Fibroblast of villous mesenchyme (primary cell): ENCODE measurements at regions not wholly inside any gene's neighbourhood (a gene's known extent, or its start where the extent isn't known, plus 50 kb on each side); places are given as distances from the start of the nearest gene placed in this dataset.

Experiments used
- DNase-seq: peaks from one replicate; pipeline ENCODE4 v3.0.0-alpha.2; 2010; ENCODE audit warnings: low read depth
- H3K4me3 ChIP-seq: 2 replicates; pipeline ENCODE4 v1.5.1; 2011; ENCODE audit warnings: low read depth, mild to moderate bottlenecking, low read length
- TF ChIP-seq, protein P1 (sequence below): IDR thresholded peaks from 2 replicates; pipeline ENCODE4 v1.5.1; 2012; ENCODE audit warnings: low read depth, mild to moderate bottlenecking, low read length; ENCODE audit not compliant: insufficient read depth

DNA sequence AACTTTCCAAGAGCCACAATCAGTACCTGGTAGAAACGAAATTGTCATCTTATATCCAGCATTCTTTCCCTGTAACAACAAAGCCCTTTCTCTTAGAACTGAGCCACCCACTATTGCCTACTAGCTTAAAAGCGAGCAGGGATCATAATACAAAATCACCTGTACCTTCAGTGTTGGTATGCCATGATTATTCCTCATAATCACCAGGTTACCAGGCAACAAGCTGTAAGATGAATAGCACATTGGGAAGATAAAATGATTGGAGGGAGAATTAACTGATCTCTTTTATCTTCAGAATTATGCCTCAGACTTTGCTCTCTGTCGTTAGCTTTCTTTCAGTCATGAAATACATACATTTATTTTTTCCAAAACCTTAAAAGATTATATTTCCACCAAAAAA is 345.6 kb downstream of the PRELID2 start:
- H3K4me3 ChIP-seq, result no peak overlapping the region
- TF ChIP-seq, protein P1, sequence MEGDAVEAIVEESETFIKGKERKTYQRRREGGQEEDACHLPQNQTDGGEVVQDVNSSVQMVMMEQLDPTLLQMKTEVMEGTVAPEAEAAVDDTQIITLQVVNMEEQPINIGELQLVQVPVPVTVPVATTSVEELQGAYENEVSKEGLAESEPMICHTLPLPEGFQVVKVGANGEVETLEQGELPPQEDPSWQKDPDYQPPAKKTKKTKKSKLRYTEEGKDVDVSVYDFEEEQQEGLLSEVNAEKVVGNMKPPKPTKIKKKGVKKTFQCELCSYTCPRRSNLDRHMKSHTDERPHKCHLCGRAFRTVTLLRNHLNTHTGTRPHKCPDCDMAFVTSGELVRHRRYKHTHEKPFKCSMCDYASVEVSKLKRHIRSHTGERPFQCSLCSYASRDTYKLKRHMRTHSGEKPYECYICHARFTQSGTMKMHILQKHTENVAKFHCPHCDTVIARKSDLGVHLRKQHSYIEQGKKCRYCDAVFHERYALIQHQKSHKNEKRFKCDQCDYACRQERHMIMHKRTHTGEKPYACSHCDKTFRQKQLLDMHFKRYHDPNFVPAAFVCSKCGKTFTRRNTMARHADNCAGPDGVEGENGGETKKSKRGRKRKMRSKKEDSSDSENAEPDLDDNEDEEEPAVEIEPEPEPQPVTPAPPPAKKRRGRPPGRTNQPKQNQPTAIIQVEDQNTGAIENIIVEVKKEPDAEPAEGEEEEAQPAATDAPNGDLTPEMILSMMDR, result no peak
- no peak for DNase-seq

DNA sequence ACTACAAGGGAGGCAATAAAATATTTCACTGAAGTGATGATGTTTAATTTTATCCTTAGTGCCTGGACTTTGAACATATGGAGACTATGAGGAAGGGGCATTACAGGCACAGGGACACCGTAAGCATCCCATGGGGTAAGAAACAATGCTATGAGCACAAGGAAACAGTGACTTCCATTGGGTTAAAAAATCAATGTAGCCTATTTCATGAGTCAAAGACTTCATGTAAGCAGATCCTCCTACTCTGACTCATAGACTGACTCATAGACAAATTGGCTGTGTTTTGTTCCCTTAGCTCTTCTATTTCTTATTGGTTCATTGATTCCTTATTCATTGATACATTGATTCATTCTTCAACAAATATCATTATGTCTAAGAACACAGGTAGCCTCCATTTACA is 351.0 kb downstream of the PRELID2 start:
- peak; percentile 62 for DNase-seq
- TF ChIP-seq, protein P1, result no peak
- H3K4me3 ChIP-seq, result no peak overlapping the region

DNA sequence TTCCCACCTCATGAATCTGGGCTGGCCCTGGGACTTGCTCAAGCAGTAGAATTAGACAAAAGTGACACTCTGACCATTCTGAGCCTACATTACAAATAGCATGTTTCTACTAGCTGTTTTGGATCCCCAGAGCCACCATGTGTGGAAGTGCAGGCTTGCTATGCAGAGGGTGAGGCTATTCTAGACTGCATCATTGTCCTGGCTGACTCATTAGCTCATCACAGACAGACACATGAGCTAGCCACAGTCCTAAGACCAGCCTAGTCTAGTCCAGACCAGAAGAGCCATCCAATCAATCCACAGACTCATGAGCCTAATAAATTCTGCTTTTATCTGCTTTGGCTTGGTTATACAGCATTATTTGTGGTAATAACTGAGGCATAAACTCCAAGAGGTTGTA is 351.9 kb downstream of the PRELID2 start:
- TF ChIP-seq, protein P1, result no peak
- H3K4me3 ChIP-seq, result no peak overlapping the region
- DNase-seq, result peak; percentile 42

DNA sequence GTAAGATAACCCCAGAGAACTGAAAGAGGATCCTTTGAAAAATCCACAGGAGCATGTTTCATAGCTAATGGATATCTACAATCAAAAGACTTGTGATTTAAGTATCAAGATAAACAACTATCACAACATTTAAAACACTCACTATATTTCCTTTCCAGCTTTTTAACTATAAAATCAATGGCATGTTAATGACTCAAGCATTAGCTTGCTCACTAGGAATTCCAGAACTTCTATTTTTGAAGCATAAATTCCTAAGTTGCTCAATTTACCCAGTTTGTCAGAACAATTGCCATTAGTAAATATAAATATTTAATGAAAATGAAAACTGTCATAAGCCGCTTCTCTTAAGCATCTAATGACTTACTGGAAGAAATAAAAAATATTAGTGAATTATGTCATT is 355.3 kb downstream of the PRELID2 start:
- DNase-seq, result peak; percentile 14
- H3K4me3 ChIP-seq, result no peak overlapping the region
- TF ChIP-seq, protein P1, result no peak

DNA sequence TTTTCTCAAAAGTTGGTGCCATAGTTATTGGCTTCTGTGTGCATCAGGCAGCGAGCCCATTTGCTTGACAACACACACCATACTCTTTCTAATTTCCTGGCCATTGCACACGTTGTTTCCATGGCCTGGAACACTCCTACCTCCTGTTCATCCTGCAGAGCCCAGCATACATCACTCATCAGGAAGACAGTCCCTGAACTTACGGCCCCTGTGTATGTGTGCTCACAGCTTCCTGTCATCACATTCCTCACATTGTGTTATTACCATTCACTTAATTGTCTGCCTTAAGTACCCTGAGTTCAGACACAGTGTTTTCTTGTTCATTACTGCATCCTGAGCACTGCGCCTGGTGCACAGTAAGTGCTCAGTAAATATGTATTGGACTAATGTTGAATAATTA is 355.9 kb downstream of the PRELID2 start:
- no peak overlapping the region for H3K4me3 ChIP-seq
- DNase-seq, result peak; percentile 20
- TF ChIP-seq, protein P1, result no peak

DNA sequence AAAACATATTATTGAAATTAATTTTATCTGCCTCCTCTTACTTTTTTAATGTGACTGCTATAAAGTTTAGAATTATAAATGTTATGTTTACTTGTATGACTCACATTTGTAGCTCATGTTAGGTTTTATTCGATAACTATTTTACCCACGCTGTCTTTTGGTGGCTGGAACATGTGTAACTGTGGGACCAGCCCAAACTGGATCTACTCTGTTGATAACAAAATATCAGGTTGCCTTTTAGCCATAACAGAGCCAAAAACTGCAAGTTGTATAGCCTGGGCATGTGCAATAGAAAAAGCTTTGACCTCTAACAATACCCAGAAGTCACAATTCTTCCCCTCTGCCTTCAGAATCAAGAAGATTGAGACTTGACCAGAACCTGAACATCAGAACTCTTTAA is 356.5 kb downstream of the PRELID2 start:
- H3K4me3 ChIP-seq, result no peak overlapping the region
- DNase-seq, result peak; percentile 21
- TF ChIP-seq, protein P1, result no peak

DNA sequence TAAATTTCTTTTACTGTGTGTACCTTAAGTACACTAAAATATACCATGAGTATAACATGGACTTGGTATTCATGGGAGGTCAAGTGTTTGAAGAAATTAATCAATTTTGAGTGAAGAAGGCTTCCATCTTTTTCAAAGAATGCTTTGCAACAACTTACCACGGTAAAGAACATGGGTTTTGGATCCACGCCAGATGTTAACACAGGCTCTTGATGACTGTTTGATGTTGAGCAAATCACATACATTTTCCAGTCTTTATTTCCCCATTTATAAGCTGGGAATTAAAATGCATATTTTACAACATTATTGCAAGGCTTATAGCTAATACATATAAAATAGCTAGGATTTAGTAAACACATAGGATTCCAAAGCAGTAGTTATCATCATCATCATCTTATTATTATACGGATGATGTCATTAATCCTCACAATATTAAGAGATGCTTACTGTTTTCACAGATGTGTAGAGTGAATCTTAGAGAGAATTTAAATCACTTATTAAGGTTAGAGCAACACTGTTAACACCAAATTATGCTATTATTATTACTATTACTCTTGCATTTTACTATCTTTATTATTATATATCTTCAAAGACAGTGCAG is 362.0 kb downstream of the PRELID2 start:
- TF ChIP-seq, protein P1, result no peak
- no peak for DNase-seq

More for the DNA sequence above, 362.0 kb downstream of the PRELID2 start:
- H3K4me3 ChIP-seq, result no peak overlapping the region
